ENCODE measurements at regions not wholly inside any gene's neighbourhood (a gene's known extent, or its start where the extent isn't known, plus 50 kb on each side); places are given as distances from the start of the nearest gene placed in this dataset.

DNA sequence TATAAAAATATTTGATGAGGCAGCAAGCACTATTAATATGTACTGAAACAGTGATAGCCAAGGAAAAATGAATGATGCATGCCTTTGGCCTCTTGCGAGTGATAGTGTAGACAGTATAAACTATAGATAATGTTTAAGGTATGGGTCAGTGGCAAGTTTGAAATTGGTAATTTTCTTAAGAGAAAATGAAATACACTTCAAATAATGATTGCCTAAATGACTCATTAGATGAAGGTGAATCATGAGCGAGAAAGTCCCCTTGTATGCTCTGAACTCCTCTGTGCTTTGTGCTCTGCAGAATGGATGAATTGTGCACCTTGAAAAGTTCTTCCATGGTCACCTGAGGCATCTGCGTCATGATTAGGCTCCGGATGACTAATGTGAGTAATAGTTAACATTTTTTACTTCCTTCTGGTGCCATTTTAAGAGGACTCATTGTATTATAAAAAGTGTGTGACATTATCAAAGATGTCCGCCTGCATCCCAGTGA is 84.9 kb upstream of the RTL1 start:
- ChIA-PET POLR2A (no interaction called here), CTCF (no interaction called here)
- H3K9me3 ChIP-seq: no peaks in the 10 kb centered on the region
- no peak overlapping the region for H2AFZ ChIP-seq (ENCODE audit: low read depth)
- H3F3A ChIP-seq (replicated peaks; ENCODE audit: insufficient read depth): no peaks in the 10 kb centered on the region
- no peak overlapping the region for H3K4me2 ChIP-seq
- H3K9me2 ChIP-seq: no peaks in the 10 kb centered on the region
- DNase-seq: no peak
- no peaks in the 10 kb centered on the region for H3K27me3 ChIP-seq (ENCODE audit: insufficient read depth)
- H3K36me3 ChIP-seq (replicated peaks in 1 of 2; ENCODE audit: control insufficient read depth in 1 of 2, insufficient read depth in 2 of 2, low read length in 1 of 2): no peaks in the 10 kb centered on the region
- no peak overlapping the region for H3K27ac ChIP-seq (ENCODE audit: low read depth in 2 of 2, low read length in 1 of 2)
- no peak overlapping the region for H3K9ac ChIP-seq
- H3K4me3 ChIP-seq (ENCODE audit: low read depth in 2 of 2, low read length in 1 of 2): no peak overlapping the region
- no peaks in the 10 kb centered on the region; a peak in 1 of 4 replicates for H3K4me1 ChIP-seq (ENCODE audit: control insufficient read depth in 1 of 2, insufficient read depth in 2 of 2, low read depth in 1 of 2, low read length in 1 of 2)
- no peaks in the 10 kb centered on the region for H3K79me2 ChIP-seq (ENCODE audit: insufficient read depth)
- no peaks in the 10 kb centered on the region for H4K20me1 ChIP-seq (ENCODE audit: insufficient read depth)
- WGBS (ENCODE audit: low lambda C conversion rate): 53% methylated on average over 5 of the region's 5 CpGs
- TF ChIP-seq, protein P1, sequence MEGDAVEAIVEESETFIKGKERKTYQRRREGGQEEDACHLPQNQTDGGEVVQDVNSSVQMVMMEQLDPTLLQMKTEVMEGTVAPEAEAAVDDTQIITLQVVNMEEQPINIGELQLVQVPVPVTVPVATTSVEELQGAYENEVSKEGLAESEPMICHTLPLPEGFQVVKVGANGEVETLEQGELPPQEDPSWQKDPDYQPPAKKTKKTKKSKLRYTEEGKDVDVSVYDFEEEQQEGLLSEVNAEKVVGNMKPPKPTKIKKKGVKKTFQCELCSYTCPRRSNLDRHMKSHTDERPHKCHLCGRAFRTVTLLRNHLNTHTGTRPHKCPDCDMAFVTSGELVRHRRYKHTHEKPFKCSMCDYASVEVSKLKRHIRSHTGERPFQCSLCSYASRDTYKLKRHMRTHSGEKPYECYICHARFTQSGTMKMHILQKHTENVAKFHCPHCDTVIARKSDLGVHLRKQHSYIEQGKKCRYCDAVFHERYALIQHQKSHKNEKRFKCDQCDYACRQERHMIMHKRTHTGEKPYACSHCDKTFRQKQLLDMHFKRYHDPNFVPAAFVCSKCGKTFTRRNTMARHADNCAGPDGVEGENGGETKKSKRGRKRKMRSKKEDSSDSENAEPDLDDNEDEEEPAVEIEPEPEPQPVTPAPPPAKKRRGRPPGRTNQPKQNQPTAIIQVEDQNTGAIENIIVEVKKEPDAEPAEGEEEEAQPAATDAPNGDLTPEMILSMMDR (IDR thresholded peaks at IDR 0.05): no peak
- TF ChIP-seq YY1 (IDR thresholded peaks at IDR 0.05; ENCODE audit: low read depth): no peak

DNA sequence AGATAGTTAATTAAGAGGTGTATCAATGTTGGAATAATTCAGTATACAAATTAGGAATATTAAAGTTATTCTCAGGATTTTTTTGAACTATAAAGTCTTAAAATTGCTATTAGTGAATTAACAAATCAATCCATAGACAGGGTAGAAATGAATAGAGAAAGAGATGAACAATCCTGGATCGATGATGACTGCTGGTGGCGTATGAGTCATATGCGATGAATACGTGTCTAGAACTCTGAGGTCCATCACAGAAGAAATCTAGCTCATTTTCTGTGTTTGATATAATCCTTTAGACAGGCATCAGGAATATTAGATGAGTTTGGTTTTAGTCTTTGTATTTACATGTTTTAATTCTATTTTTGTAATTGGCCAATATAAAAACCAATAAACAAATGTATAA is 85.4 kb upstream of the RTL1 start:
- Histone ChIP-seq H3K4me2 (no peak overlapping the region), H3K9me3 (no peaks in the 10 kb centered on the region), H4K20me1 (ENCODE audit: insufficient read depth) (no peaks in the 10 kb centered on the region), H3K9ac (no peak overlapping the region), H3K9me2 (no peaks in the 10 kb centered on the region), H2AFZ (ENCODE audit: low read depth) (no peak overlapping the region), H3K27ac (ENCODE audit: low read depth in 2 of 2, low read length in 1 of 2) (no peak overlapping the region), H3K36me3 (replicated peaks in 1 of 2; ENCODE audit: control insufficient read depth in 1 of 2, insufficient read depth in 2 of 2, low read length in 1 of 2) (no peaks in the 10 kb centered on the region), H3K4me1 (ENCODE audit: control insufficient read depth in 1 of 2, insufficient read depth in 2 of 2, low read depth in 1 of 2, low read length in 1 of 2) (no peaks in the 10 kb centered on the region; a peak in 1 of 4 replicates), H3F3A (replicated peaks; ENCODE audit: insufficient read depth) (no peaks in the 10 kb centered on the region), H3K79me2 (ENCODE audit: insufficient read depth) (no peaks in the 10 kb centered on the region), H3K4me3 (ENCODE audit: low read depth in 2 of 2, low read length in 1 of 2) (no peak overlapping the region), H3K27me3 (ENCODE audit: insufficient read depth) (no peaks in the 10 kb centered on the region)
- no peak for DNase-seq
- WGBS (ENCODE audit: low lambda C conversion rate): 56% methylated on average over 4 of the region's 4 CpGs
- ChIA-PET POLR2A (no interaction called here), CTCF (no interaction called here)
- TF ChIP-seq, protein P2, sequence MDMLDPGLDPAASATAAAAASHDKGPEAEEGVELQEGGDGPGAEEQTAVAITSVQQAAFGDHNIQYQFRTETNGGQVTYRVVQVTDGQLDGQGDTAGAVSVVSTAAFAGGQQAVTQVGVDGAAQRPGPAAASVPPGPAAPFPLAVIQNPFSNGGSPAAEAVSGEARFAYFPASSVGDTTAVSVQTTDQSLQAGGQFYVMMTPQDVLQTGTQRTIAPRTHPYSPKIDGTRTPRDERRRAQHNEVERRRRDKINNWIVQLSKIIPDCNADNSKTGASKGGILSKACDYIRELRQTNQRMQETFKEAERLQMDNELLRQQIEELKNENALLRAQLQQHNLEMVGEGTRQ (IDR thresholded peaks at IDR 0.05; ENCODE audit: borderline replicate concordance, low read depth, low read length): no peak
- TF ChIP-seq SMC3 (IDR thresholded peaks at IDR 0.05; ENCODE audit: low read depth, low read length) (no peak), SIN3A (IDR thresholded peaks at IDR 0.05; ENCODE audit: borderline replicate concordance, low read depth, low read length) (no peak), RCOR1 (IDR thresholded peaks at IDR 0.05; ENCODE audit: low read length) (no peak), TAF1 (IDR thresholded peaks at IDR 0.05; ENCODE audit: borderline replicate concordance, low read depth, low read length) (no peak), MXI1 (IDR thresholded peaks at IDR 0.05; ENCODE audit: low read depth, low read length) (no peak), TEAD4 (IDR thresholded peaks at IDR 0.05; ENCODE audit: borderline replicate concordance, insufficient read depth) (no peak), NFIC (IDR thresholded peaks at IDR 0.05; ENCODE audit: borderline replicate concordance) (no peak), GABPA (IDR thresholded peaks at IDR 0.05; ENCODE audit: low read depth) (no peak), FOXM1 (IDR thresholded peaks at IDR 0.05; ENCODE audit: low read depth) (no peak), ELF1 (IDR thresholded peaks at IDR 0.05) (no peak)
- TF ChIP-seq, protein P3, sequence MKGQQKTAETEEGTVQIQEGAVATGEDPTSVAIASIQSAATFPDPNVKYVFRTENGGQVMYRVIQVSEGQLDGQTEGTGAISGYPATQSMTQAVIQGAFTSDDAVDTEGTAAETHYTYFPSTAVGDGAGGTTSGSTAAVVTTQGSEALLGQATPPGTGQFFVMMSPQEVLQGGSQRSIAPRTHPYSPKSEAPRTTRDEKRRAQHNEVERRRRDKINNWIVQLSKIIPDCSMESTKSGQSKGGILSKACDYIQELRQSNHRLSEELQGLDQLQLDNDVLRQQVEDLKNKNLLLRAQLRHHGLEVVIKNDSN (IDR thresholded peaks at IDR 0.05; ENCODE audit: borderline replicate concordance, low read depth): no peak
- TF ChIP-seq, protein P4, sequence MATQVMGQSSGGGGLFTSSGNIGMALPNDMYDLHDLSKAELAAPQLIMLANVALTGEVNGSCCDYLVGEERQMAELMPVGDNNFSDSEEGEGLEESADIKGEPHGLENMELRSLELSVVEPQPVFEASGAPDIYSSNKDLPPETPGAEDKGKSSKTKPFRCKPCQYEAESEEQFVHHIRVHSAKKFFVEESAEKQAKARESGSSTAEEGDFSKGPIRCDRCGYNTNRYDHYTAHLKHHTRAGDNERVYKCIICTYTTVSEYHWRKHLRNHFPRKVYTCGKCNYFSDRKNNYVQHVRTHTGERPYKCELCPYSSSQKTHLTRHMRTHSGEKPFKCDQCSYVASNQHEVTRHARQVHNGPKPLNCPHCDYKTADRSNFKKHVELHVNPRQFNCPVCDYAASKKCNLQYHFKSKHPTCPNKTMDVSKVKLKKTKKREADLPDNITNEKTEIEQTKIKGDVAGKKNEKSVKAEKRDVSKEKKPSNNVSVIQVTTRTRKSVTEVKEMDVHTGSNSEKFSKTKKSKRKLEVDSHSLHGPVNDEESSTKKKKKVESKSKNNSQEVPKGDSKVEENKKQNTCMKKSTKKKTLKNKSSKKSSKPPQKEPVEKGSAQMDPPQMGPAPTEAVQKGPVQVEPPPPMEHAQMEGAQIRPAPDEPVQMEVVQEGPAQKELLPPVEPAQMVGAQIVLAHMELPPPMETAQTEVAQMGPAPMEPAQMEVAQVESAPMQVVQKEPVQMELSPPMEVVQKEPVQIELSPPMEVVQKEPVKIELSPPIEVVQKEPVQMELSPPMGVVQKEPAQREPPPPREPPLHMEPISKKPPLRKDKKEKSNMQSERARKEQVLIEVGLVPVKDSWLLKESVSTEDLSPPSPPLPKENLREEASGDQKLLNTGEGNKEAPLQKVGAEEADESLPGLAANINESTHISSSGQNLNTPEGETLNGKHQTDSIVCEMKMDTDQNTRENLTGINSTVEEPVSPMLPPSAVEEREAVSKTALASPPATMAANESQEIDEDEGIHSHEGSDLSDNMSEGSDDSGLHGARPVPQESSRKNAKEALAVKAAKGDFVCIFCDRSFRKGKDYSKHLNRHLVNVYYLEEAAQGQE (IDR thresholded peaks at IDR 0.05; ENCODE audit: low read depth, low read length): no peak
- TF ChIP-seq, protein P5, sequence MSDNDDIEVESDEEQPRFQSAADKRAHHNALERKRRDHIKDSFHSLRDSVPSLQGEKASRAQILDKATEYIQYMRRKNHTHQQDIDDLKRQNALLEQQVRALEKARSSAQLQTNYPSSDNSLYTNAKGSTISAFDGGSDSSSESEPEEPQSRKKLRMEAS (IDR thresholded peaks at IDR 0.05; ENCODE audit: low read depth): no peak
- TF ChIP-seq, protein P6, sequence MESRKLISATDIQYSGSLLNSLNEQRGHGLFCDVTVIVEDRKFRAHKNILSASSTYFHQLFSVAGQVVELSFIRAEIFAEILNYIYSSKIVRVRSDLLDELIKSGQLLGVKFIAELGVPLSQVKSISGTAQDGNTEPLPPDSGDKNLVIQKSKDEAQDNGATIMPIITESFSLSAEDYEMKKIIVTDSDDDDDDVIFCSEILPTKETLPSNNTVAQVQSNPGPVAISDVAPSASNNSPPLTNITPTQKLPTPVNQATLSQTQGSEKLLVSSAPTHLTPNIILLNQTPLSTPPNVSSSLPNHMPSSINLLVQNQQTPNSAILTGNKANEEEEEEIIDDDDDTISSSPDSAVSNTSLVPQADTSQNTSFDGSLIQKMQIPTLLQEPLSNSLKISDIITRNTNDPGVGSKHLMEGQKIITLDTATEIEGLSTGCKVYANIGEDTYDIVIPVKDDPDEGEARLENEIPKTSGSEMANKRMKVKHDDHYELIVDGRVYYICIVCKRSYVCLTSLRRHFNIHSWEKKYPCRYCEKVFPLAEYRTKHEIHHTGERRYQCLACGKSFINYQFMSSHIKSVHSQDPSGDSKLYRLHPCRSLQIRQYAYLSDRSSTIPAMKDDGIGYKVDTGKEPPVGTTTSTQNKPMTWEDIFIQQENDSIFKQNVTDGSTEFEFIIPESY (IDR thresholded peaks at IDR 0.05; ENCODE audit: borderline replicate concordance, low read depth): no peak

All from SK-N-SH (cell line).